ENCODE measurements at regions not wholly inside any gene's neighbourhood (a gene's known extent, or its start where the extent isn't known, plus 50 kb on each side); places are given as distances from the start of the nearest gene placed in this dataset.

GRCh38 chr2:41737888-41738287 lies 309.9 kb upstream of the PKDCC start:
- no peak overlapping the region for H3K4me3 ChIP-seq (ENCODE audit: low read length)
- no peaks in the 10 kb centered on the region for H3K9me3 ChIP-seq (ENCODE audit: insufficient read depth, low read depth, low read length)
- H3K27me3 ChIP-seq (ENCODE audit: insufficient read depth, low read length): no peaks in the 10 kb centered on the region
- H3K4me1 ChIP-seq (ENCODE audit: insufficient read depth, low read length): peaks cover 24% of the 10 kb centered on the region
- no peaks in the 10 kb centered on the region for H3K36me3 ChIP-seq (ENCODE audit: insufficient read depth, low read length)
- 59% methylated on average over 1 of the region's 2 CpGs for WGBS
- no peak overlapping the region for H3K9ac ChIP-seq (ENCODE audit: low read depth, low read length)
- no peak overlapping the region for H3K27ac ChIP-seq (ENCODE audit: low read depth, low read length)

DNA sequence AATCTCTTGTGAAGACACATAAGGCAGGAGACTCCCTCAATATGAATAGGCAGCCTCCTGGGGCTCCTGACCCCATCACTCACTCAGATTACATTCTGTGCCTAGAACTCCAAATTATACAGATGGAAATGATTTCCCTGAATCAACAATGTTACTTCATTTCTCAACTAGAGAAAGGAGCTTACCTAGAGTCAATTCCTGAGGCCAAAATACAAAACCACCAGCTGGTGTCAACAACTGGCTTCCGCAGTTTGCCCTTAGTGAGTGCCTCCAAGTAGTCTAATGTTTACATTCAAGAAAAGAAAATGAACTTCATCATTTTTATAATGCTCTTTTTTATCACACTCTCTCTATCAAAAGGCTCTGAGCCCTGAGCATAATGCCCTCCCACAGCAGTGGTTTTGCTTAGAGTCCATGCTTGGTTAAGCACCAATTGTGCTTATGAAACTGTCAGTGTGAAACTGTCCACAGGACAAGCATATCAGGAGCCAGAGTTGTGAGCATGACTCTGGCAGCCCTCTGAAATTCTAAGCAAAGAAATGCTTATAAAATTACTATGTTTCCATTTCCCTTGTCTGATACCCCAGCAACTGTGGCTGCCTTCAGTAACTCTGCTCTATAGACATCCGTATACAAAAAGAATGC lies 305.7 kb upstream of the PKDCC start:
- WGBS: 91% methylated on average over 2 of the region's 2 CpGs
- peaks cover 5% of the 10 kb centered on the region; the same call in 1 of the 2 replicates for H3K9me3 ChIP-seq (ENCODE audit: insufficient read depth, low read depth, low read length)
- no peak overlapping the region for H3K4me3 ChIP-seq (ENCODE audit: low read length)
- H3K27me3 ChIP-seq (ENCODE audit: insufficient read depth, low read length): no peaks in the 10 kb centered on the region
- H3K9ac ChIP-seq (ENCODE audit: low read depth, low read length): no peak overlapping the region
- H3K27ac ChIP-seq (ENCODE audit: low read depth, low read length): no peak overlapping the region
- no peaks in the 10 kb centered on the region for H3K36me3 ChIP-seq (ENCODE audit: insufficient read depth, low read length)
- no peaks in the 10 kb centered on the region for H3K4me1 ChIP-seq (ENCODE audit: insufficient read depth, low read length)

GRCh38 chr2:41743324-41743723 lies 304.5 kb upstream of the PKDCC start:
- Histone ChIP-seq H3K27me3 (ENCODE audit: insufficient read depth, low read length) (no peaks in the 10 kb centered on the region), H3K27ac (ENCODE audit: low read depth, low read length) (no peak overlapping the region), H3K4me3 (ENCODE audit: low read length) (no peak overlapping the region), H3K9me3 (ENCODE audit: insufficient read depth, low read depth, low read length) (peaks cover 5% of the 10 kb centered on the region; the same call in 1 of the 2 replicates), H3K9ac (ENCODE audit: low read depth, low read length) (no peak overlapping the region), H3K4me1 (ENCODE audit: insufficient read depth, low read length) (no peaks in the 10 kb centered on the region), H3K36me3 (ENCODE audit: insufficient read depth, low read length) (no peaks in the 10 kb centered on the region)
- WGBS: 93% methylated on average over 1 of the region's 2 CpGs

GRCh38 chr2:41750829-41751228 lies 297.0 kb upstream of the PKDCC start:
- H3K27me3 ChIP-seq (ENCODE audit: insufficient read depth, low read length): no peaks in the 10 kb centered on the region
- WGBS: 83% methylated on average over 2 of the region's 3 CpGs
- no peak overlapping the region for H3K9ac ChIP-seq (ENCODE audit: low read depth, low read length)
- no peaks in the 10 kb centered on the region for H3K36me3 ChIP-seq (ENCODE audit: insufficient read depth, low read length)
- H3K27ac ChIP-seq (ENCODE audit: low read depth, low read length): no peak overlapping the region
- peaks cover 2% of the 10 kb centered on the region; the same call in 1 of the 2 replicates for H3K9me3 ChIP-seq (ENCODE audit: insufficient read depth, low read depth, low read length)
- no peak overlapping the region for H3K4me3 ChIP-seq (ENCODE audit: low read length)
- no peaks in the 10 kb centered on the region for H3K4me1 ChIP-seq (ENCODE audit: insufficient read depth, low read length)

GRCh38 chr2:41759880-41760279 lies 287.9 kb upstream of the PKDCC start:
- Histone ChIP-seq H3K27me3 (ENCODE audit: insufficient read depth, low read length) (no peaks in the 10 kb centered on the region), H3K36me3 (ENCODE audit: insufficient read depth, low read length) (no peaks in the 10 kb centered on the region), H3K4me3 (ENCODE audit: low read length) (no peak overlapping the region), H3K4me1 (ENCODE audit: insufficient read depth, low read length) (no peaks in the 10 kb centered on the region), H3K9ac (ENCODE audit: low read depth, low read length) (no peak overlapping the region), H3K9me3 (ENCODE audit: insufficient read depth, low read depth, low read length) (no peaks in the 10 kb centered on the region), H3K27ac (ENCODE audit: low read depth, low read length) (no peak overlapping the region)
- whole genome bisulfite sequencing: 84% methylated on average over 2 of the region's 3 CpGs

DNA sequence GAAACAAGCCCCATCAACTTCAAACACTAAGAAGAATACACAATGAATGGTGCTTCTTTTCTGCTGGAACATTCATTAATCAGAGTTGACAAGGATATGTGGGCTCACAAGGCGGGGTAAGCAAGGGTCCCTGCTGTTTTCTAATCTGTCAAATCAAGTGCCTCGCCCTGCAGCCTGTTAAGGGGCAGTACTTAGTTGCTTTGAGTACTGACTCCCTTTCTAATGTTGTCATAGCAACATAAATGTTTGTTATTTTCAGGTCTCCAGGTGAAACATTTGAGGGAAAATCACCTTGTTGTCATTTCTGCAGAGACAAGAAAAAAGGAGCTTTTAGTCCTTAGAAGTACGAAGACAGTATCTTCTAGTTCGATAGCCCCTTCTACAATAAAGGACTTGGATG lies 284.7 kb upstream of the PKDCC start:
- Histone ChIP-seq H3K4me3 (ENCODE audit: low read length) (no peak overlapping the region), H3K9me3 (ENCODE audit: insufficient read depth, low read depth, low read length) (no peaks in the 10 kb centered on the region), H3K4me1 (ENCODE audit: insufficient read depth, low read length) (no peaks in the 10 kb centered on the region), H3K27me3 (ENCODE audit: insufficient read depth, low read length) (no peaks in the 10 kb centered on the region), H3K9ac (ENCODE audit: low read depth, low read length) (no peak overlapping the region), H3K36me3 (ENCODE audit: insufficient read depth, low read length) (no peaks in the 10 kb centered on the region), H3K27ac (ENCODE audit: low read depth, low read length) (no peak overlapping the region)
- 81% methylated on average over 4 of the region's 4 CpGs for WGBS

GRCh38 chr2:41764131-41764530 lies 283.7 kb upstream of the PKDCC start:
- 93% methylated on average over 1 of the region's 1 CpG for WGBS
- Histone ChIP-seq H3K27ac (ENCODE audit: low read depth, low read length) (no peak overlapping the region), H3K4me3 (ENCODE audit: low read length) (no peak overlapping the region), H3K27me3 (ENCODE audit: insufficient read depth, low read length) (no peaks in the 10 kb centered on the region), H3K9me3 (ENCODE audit: insufficient read depth, low read depth, low read length) (no peaks in the 10 kb centered on the region), H3K4me1 (ENCODE audit: insufficient read depth, low read length) (no peaks in the 10 kb centered on the region), H3K9ac (ENCODE audit: low read depth, low read length) (no peak overlapping the region), H3K36me3 (ENCODE audit: insufficient read depth, low read length) (no peaks in the 10 kb centered on the region)

DNA sequence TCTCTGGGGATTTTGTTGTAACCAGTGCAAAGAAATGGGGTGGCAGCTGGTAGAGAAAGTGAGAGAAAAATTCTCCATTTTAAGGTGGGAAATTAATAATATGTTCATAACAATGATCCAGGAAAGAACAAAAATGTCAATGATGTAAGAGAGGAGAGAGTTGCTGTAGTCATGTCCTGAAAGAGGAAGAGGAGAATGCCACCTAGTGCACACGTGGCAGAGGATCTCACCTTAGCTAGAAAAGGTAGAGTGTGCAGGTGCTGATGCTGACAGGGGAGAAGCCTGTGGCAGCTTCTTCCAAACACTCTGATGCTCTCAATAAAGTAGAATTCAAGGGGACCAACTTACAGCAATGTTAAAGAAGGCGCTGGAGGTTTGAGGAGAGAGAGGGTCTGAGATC lies 282.9 kb upstream of the PKDCC start:
- Histone ChIP-seq H3K9me3 (ENCODE audit: insufficient read depth, low read depth, low read length) (no peaks in the 10 kb centered on the region), H3K4me1 (ENCODE audit: insufficient read depth, low read length) (no peaks in the 10 kb centered on the region), H3K36me3 (ENCODE audit: insufficient read depth, low read length) (no peaks in the 10 kb centered on the region), H3K27ac (ENCODE audit: low read depth, low read length) (no peak overlapping the region), H3K4me3 (ENCODE audit: low read length) (no peak overlapping the region), H3K9ac (ENCODE audit: low read depth, low read length) (no peak overlapping the region), H3K27me3 (ENCODE audit: insufficient read depth, low read length) (no peaks in the 10 kb centered on the region)
- 73% methylated on average over 2 of the region's 2 CpGs for WGBS

GRCh38 chr2:41768310-41768709 lies 279.5 kb upstream of the PKDCC start:
- Histone ChIP-seq H3K4me3 (ENCODE audit: low read length) (no peak overlapping the region), H3K27ac (ENCODE audit: low read depth, low read length) (no peak overlapping the region), H3K36me3 (ENCODE audit: insufficient read depth, low read length) (no peaks in the 10 kb centered on the region), H3K27me3 (ENCODE audit: insufficient read depth, low read length) (no peaks in the 10 kb centered on the region), H3K9me3 (ENCODE audit: insufficient read depth, low read depth, low read length) (no peaks in the 10 kb centered on the region), H3K9ac (ENCODE audit: low read depth, low read length) (no peak overlapping the region), H3K4me1 (ENCODE audit: insufficient read depth, low read length) (no peaks in the 10 kb centered on the region)
- WGBS: 80% methylated on average over 6 of the region's 6 CpGs

DNA sequence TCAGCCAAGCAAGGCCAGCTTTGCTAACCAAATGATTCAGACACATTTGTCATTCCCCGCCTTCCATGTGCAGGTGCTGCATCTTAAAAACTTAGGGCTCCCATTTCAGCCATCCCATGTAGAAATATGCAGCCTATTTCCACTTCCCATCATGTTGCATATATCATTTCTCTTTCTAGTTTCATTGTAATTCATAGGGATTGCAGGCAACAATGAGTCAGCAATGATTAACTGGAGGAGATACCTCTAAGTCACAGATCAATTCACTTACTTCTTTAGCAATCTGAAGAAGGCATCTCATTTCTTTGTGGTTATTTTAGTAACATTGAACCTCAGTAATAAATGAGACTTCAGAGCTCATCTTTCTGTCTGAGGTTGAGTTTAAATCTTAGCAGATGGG lies 276.1 kb upstream of the PKDCC start:
- WGBS: 82% methylated on average over 1 of the region's 1 CpG
- Histone ChIP-seq H3K9ac (ENCODE audit: low read depth, low read length) (no peak overlapping the region), H3K9me3 (ENCODE audit: insufficient read depth, low read depth, low read length) (no peaks in the 10 kb centered on the region), H3K27ac (ENCODE audit: low read depth, low read length) (no peak overlapping the region), H3K27me3 (ENCODE audit: insufficient read depth, low read length) (no peaks in the 10 kb centered on the region), H3K4me1 (ENCODE audit: insufficient read depth, low read length) (peaks cover 10% of the 10 kb centered on the region), H3K36me3 (ENCODE audit: insufficient read depth, low read length) (no peaks in the 10 kb centered on the region), H3K4me3 (ENCODE audit: low read length) (no peak overlapping the region)

DNA sequence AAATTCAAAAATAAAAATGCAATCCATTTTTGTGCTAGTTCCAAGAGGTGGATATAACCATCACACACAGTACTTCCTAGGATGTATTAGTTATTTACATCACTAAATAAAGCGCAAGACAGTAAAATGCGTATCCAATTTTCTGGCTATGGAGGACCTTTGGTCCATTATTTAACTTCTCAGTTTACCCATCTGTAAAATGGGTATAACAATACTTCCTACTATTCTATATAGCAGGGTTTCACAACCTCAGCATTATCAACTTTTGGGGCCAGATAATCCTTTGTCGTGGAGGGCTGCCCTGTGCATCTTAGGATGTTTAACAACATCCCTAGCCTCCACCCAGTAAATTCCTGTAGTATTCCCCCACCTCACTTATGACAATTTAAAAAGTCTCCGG lies 275.1 kb upstream of the PKDCC start:
- Histone ChIP-seq H3K9ac (ENCODE audit: low read depth, low read length) (no peak overlapping the region), H3K36me3 (ENCODE audit: insufficient read depth, low read length) (no peaks in the 10 kb centered on the region), H3K4me3 (ENCODE audit: low read length) (no peak overlapping the region), H3K27me3 (ENCODE audit: insufficient read depth, low read length) (no peaks in the 10 kb centered on the region), H3K27ac (ENCODE audit: low read depth, low read length) (no peak overlapping the region), H3K9me3 (ENCODE audit: insufficient read depth, low read depth, low read length) (no peaks in the 10 kb centered on the region), H3K4me1 (ENCODE audit: insufficient read depth, low read length) (peaks cover 10% of the 10 kb centered on the region)
- 94% methylated on average over 4 of the region's 4 CpGs for WGBS

DNA sequence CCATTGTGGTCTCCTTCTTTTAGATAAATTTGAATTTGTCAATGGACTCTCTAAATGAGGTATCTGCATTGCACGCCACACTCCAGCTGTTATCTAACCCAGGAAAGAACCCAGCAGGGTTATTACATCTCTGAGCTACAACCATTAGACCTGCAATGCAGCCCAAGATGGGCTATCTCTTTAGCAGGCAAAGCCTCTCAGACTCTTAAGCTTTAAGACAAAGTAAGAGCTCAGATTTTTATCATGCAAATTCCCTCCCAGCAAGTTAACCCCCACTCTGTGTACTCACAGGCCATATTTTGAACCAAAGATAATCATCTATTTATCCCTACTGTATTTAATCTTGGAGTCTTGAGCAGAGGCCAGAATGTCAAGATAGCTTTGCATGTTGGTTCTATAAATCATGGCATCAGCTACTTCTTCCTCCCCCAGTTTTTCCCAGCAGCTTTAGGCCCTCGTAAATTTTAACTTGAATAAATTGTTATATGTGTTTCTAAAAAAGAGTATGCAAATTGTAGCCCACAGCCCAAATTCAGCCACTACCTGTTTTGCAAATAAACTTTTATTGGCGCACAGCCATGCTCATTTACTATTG lies 273.7 kb upstream of the PKDCC start:
- no peak overlapping the region for H3K4me3 ChIP-seq (ENCODE audit: low read length)
- H3K4me1 ChIP-seq (ENCODE audit: insufficient read depth, low read length): peaks cover 10% of the 10 kb centered on the region
- no peak overlapping the region for H3K27ac ChIP-seq (ENCODE audit: low read depth, low read length)
- no peaks in the 10 kb centered on the region for H3K9me3 ChIP-seq (ENCODE audit: insufficient read depth, low read depth, low read length)
- no peaks in the 10 kb centered on the region for H3K36me3 ChIP-seq (ENCODE audit: insufficient read depth, low read length)
- no peak overlapping the region for H3K9ac ChIP-seq (ENCODE audit: low read depth, low read length)
- H3K27me3 ChIP-seq (ENCODE audit: insufficient read depth, low read length): no peaks in the 10 kb centered on the region
- WGBS: 83% methylated on average over 2 of the region's 3 CpGs

All from HUES64 (cell line).